ENCODE measurements at regions not wholly inside any gene's neighbourhood (a gene's known extent, or its start where the extent isn't known, plus 50 kb on each side); places are given as distances from the start of the nearest gene placed in this dataset.

- peak; percentile 77 for DNase-seq (ENCODE audit: low read depth)
Measured at GRCh38 chr13:107864543-107865317, 350.6 kb downstream of the LIG4 start.

- no peak for DNase-seq (ENCODE audit: low read depth)
Measured at GRCh38 chr13:107860284-107860683, 355.1 kb downstream of the LIG4 start.

- DNase-seq (ENCODE audit: low read depth), result no peak
Measured at GRCh38 chr13:107854880-107855279, 360.5 kb downstream of the LIG4 start.

- peak; percentile 10 for DNase-seq (ENCODE audit: low read depth)
Measured at GRCh38 chr13:107852072-107852471, 363.3 kb downstream of the LIG4 start.

DNA sequence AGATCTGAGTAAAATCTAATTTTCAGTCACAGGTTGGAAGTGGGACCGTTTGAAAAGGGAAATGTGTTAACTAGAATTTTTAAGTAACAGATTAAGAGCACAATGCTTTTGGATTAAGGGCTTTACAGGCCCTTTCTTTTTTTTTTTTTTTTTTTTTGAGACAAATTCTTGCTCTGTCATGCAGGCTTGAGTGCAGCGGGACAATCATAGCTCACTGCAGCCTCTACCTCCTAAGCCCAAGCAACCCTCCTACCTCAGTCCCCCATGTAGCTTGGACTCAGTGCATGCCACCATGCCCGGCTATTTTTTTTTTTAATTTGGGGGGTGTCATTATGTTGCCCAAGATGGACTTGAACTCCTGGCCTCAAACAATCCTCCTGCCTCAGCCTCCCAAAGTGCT, 363.7 kb downstream of the LIG4 start:
- DNase-seq (ENCODE audit: low read depth), result no peak

GRCh38 chr13:107847406-107847805, 367.9 kb downstream of the LIG4 start:
- peak; percentile 11 for DNase-seq (ENCODE audit: low read depth)

DNA sequence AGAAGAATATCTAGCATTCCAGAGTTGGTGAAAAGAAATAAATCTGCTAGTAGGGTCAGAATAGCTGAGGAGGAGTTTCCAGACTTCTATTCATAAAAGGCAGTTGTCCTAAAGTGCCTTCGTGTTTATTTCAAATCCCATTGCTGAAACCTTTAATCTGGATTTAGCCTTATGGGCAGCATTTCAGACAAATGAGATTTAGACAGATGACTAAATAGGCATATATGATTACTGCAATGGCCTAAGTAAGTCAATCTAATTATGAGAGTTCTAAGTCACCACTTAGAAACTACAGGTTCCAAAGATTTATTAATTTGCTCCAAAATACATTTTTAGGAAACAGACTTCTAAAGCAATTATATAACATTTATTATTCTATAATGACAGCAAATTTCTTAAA, 368.7 kb downstream of the LIG4 start:
- DNase-seq (ENCODE audit: low read depth), result no peak

- DNase-seq (ENCODE audit: low read depth), result no peak
Measured at GRCh38 chr13:107845911-107846310, 369.4 kb downstream of the LIG4 start.

GRCh38 chr13:107843681-107844080, 371.7 kb downstream of the LIG4 start:
- DNase-seq (ENCODE audit: low read depth), result no peak

GRCh38 chr13:107843281-107843680, 372.1 kb downstream of the LIG4 start:
- DNase-seq (ENCODE audit: low read depth), result no peak

DNA sequence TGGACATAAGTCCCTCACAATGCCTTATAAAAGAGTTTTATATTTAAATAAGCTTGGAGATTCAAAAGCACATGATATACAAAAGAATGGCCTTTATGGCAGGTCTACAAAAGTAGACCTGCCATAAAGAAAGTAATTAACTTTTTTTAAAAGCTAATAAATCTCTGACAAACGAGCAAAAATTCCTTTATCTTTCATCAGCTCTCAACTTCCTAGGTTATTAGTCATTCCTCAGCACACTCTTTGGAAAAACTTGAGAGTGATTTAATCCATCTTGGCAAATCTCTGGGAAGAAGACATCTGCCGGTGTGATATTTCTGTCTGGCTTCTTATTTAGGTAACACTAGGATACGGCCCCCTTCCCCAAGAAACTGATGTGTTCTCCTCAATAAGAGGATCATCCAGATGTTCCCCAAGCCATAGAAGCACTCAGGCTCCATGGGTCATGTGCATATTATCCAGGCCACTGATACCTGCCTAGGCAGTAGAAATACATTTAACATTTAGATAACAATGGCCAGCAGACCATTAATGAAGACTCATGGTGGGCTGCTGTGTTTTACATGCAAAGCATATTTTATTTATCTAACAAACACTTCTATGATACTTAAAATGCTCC, 372.7 kb downstream of the LIG4 start:
- peak; percentile 59 for DNase-seq (ENCODE audit: low read depth)

GRCh38 chr13:107838588-107839161, 376.7 kb downstream of the LIG4 start:
- no peak for DNase-seq (ENCODE audit: low read depth)

DNA sequence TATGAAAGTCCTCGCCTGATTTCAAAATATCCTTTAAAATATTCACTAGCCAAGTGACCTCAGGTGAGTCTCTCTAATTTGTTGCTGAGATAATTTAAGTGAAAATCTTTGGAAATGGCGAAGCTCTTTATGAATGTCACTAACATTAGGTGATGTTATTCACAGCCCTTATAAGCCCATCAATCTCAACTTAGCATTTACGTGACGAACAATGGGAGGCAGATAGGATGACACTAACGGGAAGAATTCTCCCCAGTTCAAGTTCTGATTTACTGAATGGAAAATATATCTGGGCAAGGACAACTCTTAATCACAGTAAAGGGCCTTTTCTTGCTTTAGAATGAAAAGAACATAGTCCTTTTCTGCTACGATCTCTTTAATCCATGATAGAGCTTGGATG, 378.7 kb downstream of the LIG4 start:
- no peak for DNase-seq (ENCODE audit: low read depth)

- DNase-seq (ENCODE audit: low read depth), result peak; percentile 79
Measured at GRCh38 chr13:107835339-107836018, 379.9 kb downstream of the LIG4 start.

DNA sequence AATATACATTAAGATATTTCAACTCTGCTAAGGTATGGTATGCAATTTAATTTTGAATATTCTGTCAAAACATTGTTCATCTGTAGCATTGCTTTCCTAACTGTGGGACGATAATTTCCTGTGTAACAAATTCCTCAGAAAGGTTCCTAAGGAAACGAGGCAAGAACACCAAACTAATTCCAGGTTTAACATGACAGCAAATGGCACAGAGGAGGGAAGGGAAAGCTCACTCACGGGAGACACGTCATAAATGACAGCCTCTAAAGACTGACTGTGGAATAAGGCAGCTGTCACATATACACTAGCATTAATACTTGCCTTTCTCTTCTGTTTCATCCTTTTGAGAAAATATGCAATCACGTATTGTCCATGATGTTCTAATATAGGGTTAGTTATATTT, 380.6 kb downstream of the LIG4 start:
- no peak for DNase-seq (ENCODE audit: low read depth)

- peak; percentile 34 for DNase-seq (ENCODE audit: low read depth)
Measured at GRCh38 chr13:107834281-107834680, 381.1 kb downstream of the LIG4 start.

GRCh38 chr13:107832500-107833100, 382.7 kb downstream of the LIG4 start:
- DNase-seq (ENCODE audit: low read depth), result peak; percentile 21

- DNase-seq (ENCODE audit: low read depth), result no peak
Measured at GRCh38 chr13:107830804-107831203, 384.5 kb downstream of the LIG4 start.

- no peak for DNase-seq (ENCODE audit: low read depth)
Measured at GRCh38 chr13:107827840-107828549, 387.3 kb downstream of the LIG4 start.

- DNase-seq (ENCODE audit: low read depth), result no peak
Measured at GRCh38 chr13:107824635-107825034, 390.7 kb downstream of the LIG4 start.

GRCh38 chr13:107822006-107822405, 393.3 kb downstream of the LIG4 start:
- DNase-seq (ENCODE audit: low read depth), result no peak

GRCh38 chr13:107821492-107821891, 393.8 kb downstream of the LIG4 start:
- no peak for DNase-seq (ENCODE audit: low read depth)
